GM12892 (cell line): ENCODE measurements at regions not wholly inside any gene's neighbourhood (a gene's known extent, or its start where the extent isn't known, plus 50 kb on each side); places are given as distances from the start of the nearest gene placed in this dataset.

Experiments used
- POLR2A ChIP-seq: IDR thresholded peaks from 2 replicates; pipeline ENCODE4 v1.6.1; 2011; ENCODE audit warnings: low read depth, low read length, control low read depth
- TAF1 ChIP-seq: IDR thresholded peaks from 2 replicates; pipeline ENCODE4 v1.6.1; 2011; ENCODE audit warnings: low read depth, mild to moderate bottlenecking, control low read depth, low read length, borderline replicate concordance

DNA sequence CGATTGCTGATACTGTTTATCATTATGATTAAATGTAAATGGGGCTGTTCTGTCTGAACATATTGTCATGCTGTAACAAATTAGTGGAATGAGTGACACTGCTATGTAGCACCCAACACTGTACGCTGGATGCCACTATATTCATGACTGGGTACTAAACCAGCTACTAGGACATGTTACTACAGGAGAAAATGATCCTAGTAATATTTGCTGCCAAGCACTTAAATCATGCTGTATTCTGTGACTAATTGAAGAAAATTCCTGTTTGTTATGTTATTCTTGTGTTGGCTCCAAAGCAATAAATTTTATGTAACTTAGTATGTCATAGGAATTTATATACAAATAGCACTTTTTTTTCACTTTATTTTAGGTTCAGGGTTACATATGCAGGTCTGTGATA lies 804.2 kb downstream of the CENPC start:
- TF ChIP-seq TAF1 (no peak), POLR2A (no peak)
